KBM-7 (cell line): ENCODE measurements at regions not wholly inside any gene's neighbourhood (a gene's known extent, or its start where the extent isn't known, plus 50 kb on each side); places are given as distances from the start of the nearest gene placed in this dataset.
"Not testable (repeated sequence)": the region's sequence is repeated elsewhere in the genome, so short reads cannot be mapped to it uniquely, and the experiment has no call there.

Source experiments
- DNase-seq: peaks from one replicate; pipeline ENCODE4 v3.0.0-alpha.2; 2015
- in situ Hi-C: fragments of 300-500 bp; cut with MboI; formaldehyde crosslinking; loops from 2 replicates; pipeline ENCODE4 v1.14.3; 2020; ENCODE audit warnings: low sequenced_read_pairs, low pct_unique_long_range_greater_than_20kb, mixed read lengths

DNA sequence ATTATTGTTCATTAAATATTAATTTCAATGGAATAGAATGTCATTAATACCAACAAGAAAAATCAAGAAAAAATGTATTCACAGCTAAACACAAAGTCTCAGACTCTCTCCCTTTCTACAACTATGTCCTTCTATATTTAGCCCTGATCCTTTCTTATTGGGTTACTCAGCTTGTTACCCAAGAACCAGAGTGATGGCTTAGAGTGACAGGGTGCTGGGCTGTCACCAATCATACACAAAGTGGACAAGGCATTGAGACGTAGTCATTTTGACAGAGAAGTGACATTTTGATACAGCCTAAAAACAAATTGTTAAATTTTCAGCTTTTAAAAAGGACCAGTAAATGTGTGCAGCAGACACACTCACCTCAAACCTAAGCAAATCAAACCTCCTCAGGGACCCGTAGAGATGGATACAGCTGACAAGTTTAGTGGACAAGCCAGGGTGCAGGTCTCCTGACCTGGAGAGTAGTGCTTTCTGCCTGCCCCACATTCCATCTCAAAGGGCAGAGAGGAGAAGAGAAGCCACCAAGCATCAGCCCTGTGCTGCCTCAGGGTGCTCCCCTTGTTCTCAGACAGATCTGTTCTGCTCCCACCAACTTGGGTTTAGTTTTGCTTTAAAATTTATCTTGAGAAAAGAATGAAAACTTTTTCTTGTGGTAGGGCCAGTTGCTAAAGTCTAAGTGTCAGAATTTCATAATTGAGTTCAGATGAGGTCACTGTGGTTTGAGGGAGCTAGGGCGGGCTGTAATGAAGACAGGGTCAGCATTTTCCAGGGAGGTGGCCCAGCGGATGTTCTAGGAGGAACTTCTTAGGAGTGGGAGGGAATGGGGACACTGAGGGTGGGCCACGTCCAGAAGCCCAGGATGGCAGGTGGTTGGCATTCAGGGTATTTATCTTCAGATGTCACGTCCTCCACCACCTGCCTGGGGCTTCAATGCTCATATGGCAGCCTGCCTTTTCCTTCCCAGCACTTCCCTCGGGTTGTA lies 136.5 kb upstream of the TBL1XR1 start:
- DNase-seq, result peak; percentile 59

DNA sequence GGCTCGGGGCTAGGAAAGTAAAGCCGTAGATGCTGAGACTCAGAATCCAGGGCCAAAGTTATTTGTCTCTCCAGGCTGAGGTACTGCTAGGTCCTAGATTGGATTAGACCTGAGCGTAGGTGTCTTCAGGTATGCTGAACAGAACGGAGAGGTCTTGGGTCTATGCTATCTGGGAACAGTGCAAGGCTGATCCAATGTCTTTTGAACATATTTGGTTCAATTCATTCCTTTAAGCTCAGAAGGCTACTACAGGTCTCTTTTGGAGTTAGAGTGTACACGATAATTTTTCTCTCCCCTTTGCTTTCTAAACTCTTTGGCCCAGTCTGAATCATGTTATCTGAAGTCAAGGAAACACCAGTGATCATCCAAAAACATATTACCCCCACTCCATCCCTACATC lies 137.5 kb upstream of the TBL1XR1 start:
- in situ Hi-C loops, result no loop called here
- no peak for DNase-seq

More for the DNA sequence above, 136.5 kb upstream of the TBL1XR1 start:
- in situ Hi-C loops, result no loop called here

DNA sequence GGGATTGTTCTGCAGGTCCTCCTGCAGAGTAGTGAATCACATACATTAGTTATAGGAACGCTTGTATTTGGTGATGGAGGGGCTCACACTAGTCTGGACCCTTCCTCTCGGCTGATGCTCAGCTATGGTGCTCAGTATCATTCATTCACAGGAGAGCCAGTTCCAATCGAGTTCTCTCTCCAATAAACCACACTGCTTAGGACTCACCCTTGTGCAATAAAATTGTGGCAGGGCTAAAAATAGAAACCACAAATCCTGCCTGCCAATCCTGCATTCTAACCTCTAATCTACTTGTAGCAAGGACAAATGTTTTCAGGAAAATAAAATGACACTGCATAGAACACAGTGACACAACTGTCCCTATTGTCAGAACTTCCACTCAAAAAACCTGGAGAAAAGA lies 138.4 kb upstream of the TBL1XR1 start:
- in situ Hi-C loops, result no loop called here
- peak; percentile 76 for DNase-seq

DNA sequence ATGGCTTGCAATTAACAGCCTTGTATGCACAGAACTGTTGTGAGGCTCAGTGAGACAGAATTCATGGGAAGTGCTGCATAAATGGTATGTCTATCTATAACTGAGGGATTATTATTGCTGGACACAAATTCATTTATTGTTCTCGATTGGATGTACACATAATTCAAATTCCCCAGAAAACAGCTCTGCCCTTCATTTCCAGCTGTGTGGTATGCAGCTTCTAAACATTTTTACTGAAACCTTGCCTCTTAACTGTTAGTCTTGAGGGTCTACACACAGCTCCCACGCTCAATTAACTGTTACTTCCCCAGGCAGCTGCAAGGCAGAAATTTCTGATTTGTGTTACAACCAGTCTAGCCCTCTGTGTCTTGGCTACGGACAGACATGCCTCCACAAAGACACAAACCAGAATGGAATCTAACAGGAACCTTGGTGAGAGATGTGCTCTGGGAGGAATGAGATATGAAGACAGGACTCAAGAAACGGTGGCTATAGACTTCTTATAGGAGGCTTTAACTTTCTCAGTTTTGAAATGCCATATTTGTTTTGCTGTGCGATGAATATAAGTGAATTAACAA lies 139.7 kb upstream of the TBL1XR1 start:
- DNase-seq, result peak; percentile 48
- in situ Hi-C loops, result no loop called here

DNA sequence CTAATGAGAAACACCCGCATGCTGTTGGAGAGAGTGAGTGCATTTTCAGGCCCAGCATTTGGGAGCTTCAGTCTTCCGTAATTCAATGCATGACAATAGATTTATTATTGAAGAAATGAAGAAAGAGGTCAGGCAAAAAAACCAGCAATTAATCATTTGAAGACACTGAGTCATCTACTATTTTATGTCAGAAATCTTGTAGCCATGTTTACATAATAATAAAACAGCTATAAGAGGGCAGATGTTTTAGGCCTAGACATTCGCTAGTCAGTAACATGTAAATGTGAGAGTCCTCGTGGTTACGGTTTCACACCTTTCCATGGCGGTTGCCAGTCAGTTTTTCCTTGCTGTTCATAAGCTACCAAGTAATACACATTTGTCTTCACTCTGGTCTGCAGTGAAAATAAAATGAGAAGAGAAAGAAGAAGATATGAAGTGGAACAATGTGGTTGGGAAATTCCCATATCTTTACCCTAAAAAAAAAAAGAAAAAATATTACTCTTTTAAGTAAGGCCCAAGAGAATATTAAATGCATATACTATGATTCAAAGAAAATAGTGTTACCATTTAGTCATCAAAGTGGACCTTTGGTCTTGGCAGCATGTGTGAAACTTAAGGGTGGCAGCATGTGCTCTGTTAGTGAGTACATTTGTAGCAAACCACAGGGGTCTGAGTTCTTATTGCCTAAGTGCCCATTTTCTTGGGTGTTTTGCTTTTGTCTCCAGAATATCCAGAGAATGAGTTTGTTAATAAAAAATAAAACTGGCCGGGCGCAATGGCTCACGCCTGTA lies 140.5 kb upstream of the TBL1XR1 start:
- in situ Hi-C loops, result no loop called here
- no peak for DNase-seq

DNA sequence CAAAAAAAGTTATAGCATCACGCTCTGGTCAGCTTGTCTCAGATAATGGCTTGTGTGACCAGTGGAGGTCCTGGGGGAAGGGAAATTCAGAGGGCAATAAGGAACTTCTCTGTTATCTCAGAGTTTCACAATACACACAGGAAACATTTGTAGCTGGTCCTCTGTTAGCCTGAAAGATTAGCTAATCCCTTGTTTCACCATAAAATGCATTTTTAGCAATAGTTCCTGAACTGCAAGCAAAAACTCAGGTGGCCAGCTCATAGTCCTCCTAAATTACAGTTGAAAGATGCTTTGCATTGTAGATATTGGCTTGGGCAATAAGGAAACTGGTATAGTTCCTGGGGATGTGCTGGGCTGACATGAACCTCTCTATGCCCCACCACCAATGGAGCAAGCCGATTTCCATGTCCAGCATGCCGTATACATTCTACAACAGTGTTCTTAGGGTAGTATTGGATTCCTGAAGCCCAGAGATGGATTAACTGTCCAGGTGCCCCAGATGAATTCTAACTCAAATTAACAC lies 141.5 kb upstream of the TBL1XR1 start:
- DNase-seq, result peak; percentile 90
- in situ Hi-C loops, result no loop called here

DNA sequence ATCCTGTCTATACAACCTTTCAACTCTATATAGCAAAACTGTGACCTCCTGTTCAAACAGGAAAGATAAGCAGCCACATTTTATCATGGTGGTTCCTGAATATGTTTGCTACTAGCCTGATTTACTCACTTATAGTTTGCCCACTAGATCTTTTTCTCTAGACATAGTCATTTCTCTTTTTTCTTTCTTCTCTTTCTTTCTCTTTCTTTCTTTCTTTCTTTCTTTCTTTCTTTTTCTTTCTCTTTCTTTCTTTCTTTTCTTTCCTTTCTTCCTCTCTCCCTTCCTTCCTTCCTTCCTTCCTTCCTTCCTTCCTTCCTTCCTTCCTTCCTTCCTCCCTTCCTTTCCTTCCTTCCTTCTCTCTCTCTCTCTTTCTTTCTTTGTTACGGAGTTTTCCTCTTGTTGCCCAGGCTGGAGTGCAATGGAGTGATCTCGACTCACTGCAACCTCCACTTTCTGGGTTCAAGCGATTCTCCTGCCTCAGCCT lies 142.0 kb upstream of the TBL1XR1 start:
- in situ Hi-C loops, DNase-seq: not testable (repeated sequence)

DNA sequence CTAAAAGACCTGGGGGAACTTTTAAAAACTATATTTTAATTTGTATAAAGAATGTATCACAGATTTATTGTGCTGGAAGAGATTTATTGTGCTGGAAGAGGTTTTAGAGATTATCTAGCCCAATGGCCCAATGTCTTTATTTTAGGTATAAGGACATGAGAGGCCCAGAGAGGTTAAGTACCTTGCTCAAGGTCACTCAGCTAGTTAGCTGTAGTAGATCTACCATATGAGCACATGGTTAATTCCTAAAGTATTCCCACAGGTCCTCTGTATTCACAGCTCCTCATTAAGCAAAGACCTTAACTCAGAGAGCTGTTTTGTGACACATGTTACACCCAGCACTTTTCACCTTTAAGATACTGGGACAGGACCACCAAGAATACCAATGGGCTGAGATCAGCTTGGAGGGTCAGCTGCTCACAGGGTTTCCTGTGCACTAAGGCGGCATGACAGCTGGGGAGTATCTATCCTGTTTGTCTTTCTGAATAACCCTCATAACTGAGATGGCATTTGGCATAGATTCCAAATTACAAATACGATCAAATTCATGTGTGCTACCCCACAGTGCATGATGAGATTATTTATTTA lies 143.1 kb upstream of the TBL1XR1 start:
- in situ Hi-C loops, result no loop called here
- no peak for DNase-seq

DNA sequence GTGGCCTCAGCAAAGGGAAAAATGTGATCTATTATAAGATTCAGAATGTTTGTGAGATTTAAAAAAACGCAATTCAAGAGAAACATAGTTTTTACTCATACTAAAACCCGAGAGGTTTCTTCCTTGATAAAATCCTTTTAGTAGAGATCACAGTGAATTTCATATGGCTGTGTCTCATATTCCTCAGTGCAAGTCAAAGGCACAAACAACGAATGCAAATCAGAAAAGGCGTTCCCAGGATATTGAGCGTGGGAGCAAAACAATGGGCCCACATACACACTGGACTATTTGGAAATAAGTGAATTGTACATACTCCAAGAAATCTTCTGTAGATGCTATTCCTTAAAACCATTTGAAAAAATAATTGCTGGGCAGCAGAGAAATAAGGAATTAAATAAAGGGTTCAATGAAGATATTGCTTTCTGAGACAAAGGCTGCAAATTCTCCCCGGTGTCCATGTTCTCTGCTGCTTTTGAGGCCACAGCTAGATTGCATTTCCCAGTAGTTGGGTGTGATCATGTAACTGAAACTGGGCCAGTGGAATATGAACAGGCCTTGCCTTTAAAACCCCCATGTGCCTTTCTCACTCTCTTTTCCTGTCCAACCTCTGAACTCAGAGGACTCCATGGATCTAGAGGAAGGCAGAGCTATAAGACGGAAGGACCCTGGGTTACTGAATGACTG lies 144.6 kb upstream of the TBL1XR1 start:
- in situ Hi-C loops, result no loop called here
- DNase-seq, result no peak

DNA sequence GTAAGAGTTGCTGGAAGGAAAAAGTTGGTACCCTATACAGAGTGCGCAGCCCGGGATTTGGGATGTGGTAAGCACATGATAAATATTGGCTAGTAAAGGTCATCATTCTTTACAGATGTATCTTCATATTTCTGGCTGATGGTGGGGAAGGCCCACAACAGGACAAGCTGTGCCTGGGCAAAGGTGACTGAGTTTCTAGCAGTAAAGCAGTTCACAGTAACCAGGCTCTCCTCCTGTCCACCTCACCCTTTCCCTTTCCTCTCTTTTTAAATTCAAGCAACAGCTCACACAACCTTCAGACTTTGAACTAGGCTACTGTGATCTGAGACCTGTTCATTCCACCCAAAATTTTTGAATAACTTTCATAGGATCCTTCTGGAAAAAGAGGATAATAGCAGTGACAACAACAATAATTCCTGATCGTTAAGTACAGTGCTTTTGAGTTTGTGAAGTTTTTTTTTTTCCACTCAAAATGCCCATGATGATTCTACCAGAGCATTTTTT lies 145.9 kb upstream of the TBL1XR1 start:
- no peak for DNase-seq
- in situ Hi-C loops, result no loop called here

DNA sequence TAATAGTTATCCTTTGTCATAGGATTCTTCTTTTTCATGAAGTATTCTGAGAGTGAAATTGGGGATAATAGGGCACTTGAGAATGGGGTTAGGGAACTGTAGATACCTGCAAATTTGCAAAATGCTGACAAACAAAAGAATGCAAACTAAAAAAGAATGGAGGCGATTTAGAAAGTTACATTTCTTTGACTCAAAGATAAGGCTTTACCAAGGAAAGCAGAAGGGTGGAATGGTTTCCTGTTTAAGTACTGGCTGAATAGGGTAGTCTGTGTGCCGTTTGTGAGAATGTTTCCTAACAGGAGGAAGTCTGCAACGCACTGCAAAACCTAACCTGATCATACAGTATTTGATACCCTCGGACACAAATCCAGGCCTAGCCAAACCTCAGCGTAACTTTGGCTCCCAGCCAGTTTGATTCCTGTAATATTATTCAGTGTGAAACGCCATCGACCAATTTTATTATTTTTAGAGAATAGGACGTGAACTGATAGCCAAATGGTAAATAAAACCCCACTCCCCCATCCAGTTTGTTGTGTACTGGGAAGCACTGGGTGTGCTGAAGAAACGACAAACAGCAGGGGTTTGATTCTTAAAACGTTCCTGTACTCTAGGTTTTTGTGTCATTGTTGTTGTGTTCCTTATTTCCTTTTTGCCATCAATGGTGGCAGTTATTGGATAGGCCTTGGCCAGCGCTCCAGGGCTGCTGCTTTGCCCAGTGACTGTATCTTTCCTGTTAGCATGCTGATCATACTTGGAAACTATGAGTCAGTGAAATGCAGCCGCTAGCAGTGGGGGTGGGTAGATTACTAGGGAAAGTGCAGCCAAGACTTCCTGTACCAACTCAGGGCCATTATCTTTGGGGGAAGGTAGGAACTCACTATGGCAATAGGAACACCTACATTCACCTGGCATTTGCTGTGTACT lies 148.0 kb upstream of the TBL1XR1 start:
- in situ Hi-C loops, result no loop called here
- peak; percentile 92 for DNase-seq

DNA sequence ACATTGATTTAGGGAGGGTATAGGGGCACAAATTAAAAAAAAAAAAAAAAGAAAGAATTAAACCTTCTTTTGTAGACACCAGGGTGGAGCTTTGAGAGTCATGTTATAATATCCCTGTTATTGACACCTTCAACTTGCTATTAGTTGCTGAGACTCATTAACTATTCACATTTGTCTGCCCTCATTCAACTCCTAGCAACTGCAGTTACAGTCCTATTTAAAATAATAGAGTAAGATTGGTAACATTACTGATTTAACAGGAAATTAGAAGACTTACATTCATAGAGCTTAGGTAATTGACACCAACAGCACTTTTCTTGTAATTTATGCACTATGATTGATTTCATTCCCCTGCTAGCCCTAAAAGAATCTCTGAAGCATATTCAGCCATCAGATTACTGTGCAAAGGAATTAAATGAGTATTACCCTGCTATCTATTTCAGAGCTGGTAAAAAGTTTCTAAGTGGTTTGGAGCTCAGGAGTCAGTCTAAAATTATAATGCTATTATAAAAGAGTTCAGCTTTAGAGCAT lies 148.8 kb upstream of the TBL1XR1 start:
- in situ Hi-C loops, result no loop called here
- no peak for DNase-seq

DNA sequence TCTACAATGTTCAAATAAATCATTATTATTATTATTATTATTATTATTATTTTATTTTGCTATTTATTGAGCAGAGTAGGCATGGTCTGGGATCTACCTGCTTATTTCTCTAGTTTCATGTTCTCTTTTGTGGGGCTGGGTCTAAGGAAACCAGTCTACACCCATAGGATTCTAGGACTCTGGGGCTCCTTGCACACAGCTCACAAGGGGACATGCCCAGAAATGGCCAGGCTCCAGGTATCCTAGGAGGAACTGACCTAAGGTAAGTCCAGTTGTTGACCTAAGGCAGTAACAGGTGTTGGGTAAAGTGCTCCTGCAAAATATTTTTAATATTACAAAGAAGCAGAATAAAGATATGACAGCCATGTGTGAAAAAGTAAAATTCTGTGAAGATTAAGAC lies 149.6 kb upstream of the TBL1XR1 start:
- no peak for DNase-seq
- in situ Hi-C loops, result no loop called here

DNA sequence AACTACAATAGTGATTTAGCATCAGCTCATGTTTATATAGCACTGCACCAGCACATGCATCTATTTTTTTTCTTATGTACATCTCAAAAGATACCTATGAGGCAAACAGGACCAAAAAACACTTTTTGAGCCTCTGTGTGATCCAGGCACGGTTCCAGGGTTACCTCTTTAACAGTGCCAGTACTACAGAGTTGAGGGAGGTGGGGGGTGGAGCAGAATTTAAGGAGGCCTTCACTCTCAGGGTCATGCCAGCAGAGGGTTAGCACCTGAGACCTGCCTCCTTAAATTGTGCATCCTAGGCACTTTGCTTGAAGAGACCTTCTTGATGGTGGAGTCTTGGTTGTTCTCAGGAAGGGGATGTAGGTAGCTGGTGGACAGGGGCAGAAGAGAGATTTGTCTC lies 150.3 kb upstream of the TBL1XR1 start:
- in situ Hi-C loops, result no loop called here
- no peak for DNase-seq

DNA sequence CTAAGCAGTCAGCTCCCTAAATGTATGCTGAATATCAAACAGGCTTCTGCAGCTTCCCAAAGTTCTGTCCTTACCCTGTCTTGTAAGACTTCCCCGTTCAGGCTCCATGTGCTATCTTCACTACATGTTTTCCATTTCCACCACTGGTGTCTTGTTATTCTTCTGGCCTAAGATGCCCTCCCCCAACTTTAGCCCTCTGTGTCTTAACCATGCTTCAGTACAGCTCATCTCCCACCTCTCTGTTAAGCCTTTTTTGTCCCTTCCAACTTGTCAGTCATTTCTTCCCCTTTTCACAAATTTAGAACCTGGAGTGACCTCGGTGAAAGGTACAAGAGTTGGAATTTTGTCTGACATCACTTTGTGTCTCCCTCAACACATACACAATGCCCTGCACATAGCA lies 151.7 kb upstream of the TBL1XR1 start:
- in situ Hi-C loops, result no loop called here
- DNase-seq, result peak; percentile 63

DNA sequence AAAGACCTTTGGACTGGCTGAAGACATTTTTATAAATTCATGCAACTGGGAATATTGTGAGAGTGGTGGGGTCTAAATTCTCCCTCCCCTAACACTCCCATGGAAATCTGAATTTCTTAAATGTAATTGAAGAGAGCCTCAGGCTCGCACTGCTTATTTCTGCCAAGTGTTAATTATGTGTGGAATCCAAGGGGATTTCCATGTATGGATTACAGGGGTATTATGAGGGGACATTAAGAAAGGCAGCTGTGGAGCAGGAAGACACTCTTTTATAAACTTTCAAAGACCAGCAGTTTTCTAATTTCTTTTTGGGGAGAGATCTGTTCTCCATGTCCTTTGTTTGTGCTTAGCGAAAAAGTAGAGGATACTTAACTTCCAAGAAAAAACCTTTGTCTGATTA lies 152.1 kb upstream of the TBL1XR1 start:
- no peak for DNase-seq
- in situ Hi-C loops, result no loop called here

DNA sequence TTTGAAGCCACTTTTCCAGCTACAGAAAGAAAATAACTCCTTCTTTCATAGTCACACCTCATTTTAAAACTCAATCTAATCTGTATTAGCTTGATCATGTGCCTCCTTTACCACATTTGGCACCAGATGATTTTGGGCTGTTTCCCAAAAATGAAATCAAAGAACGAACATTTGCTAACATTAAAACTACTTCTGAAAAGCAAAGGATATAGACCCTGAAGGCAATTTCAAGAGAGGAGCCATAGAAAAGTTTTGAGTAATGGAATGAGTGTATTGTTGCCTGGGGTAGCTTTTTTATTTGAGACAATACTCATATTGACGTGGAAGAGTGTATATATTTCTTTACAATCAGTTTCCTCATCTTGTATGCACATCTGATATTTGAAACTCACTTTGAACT lies 152.8 kb upstream of the TBL1XR1 start:
- in situ Hi-C loops, result loop anchor here (10.0 kb wide), 1 partner anchor 155 kb away; the partner anchor contains the start of gene TBL1XR1
- DNase-seq, result no peak
